ENCODE measurements at regions not wholly inside any gene's neighbourhood (a gene's known extent, or its start where the extent isn't known, plus 50 kb on each side); places are given as distances from the start of the nearest gene placed in this dataset.

GRCh38 chr21:23624281-23624680, 1983.0 kb downstream of the MRPL39 start:
- no peak for DNase-seq (ENCODE audit: low read depth)
- in situ Hi-C loops (cut with HindIII; ENCODE audit: low sequenced_read_pairs): no loop called here
- TF ChIP-seq CTCF (IDR thresholded peaks at IDR 0.05; ENCODE audit: low read depth, low read length, missing control alignments): no peak
- H3K4me3 ChIP-seq (ENCODE audit: low read depth, low read length): no peak overlapping the region

DNA sequence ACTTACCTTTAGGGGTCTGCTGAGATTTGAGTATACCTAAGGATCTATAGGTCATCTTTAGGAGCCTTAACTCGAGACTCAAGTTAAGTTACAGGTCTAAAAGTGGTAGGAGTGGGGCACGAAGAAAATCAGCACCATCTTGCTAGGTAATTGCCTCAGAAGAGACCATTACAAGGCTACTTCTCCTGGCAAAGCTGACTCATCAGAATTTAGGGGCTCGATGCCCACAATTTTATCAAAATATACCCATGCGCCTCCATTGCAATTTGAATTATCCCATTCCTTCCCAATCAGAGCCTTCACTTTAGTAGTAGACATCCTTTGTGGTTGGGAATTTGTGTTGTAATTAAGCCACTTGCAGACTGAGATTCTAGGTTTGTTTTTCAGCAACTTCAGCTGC, 1994.3 kb downstream of the MRPL39 start:
- TF ChIP-seq CTCF (IDR thresholded peaks at IDR 0.05; ENCODE audit: low read depth, low read length, missing control alignments): no peak
- DNase-seq (ENCODE audit: low read depth): no peak
- in situ Hi-C loops (cut with HindIII; ENCODE audit: low sequenced_read_pairs): no loop called here
- no peak overlapping the region for H3K4me3 ChIP-seq (ENCODE audit: low read depth, low read length)

- in situ Hi-C loops (cut with HindIII; ENCODE audit: low sequenced_read_pairs): no loop called here
- H3K4me3 ChIP-seq (ENCODE audit: low read depth, low read length): no peak overlapping the region
- TF ChIP-seq CTCF (IDR thresholded peaks at IDR 0.05; ENCODE audit: low read depth, low read length, missing control alignments): no peak
Measured at GRCh38 chr21:23612210-23612609, 1995.1 kb downstream of the MRPL39 start.

GRCh38 chr21:23607782-23608431, 1999.4 kb downstream of the MRPL39 start:
- no peak overlapping the region for H3K4me3 ChIP-seq (ENCODE audit: low read depth, low read length)
- no peak for DNase-seq (ENCODE audit: low read depth)
- in situ Hi-C loops (cut with HindIII; ENCODE audit: low sequenced_read_pairs): no loop called here
- TF ChIP-seq CTCF (IDR thresholded peaks at IDR 0.05; ENCODE audit: low read depth, low read length, missing control alignments): no peak

More at GRCh38 chr21:23612210-23612609, 1995.1 kb downstream of the MRPL39 start:
- DNase-seq (ENCODE audit: low read depth): no peak

DNA sequence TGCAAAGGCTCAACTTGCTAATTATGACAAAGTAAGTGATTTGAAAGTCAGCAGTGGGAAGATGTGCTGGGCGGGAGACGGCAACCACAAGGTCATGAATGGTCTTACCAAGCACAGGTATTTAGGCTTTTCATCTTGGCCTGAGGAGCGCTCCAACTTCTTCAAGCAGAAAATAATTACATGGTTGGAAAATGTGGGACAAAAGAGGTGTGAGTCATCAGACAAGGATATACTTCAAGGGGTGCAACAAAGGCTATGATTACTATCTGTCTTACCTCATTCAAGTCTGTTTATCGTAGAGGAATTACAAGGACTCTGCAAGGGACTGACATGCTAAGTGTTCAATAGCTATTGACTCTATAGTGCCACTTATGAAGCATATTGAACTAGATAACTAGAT, 2005.7 kb downstream of the MRPL39 start:
- DNase-seq (ENCODE audit: low read depth): no peak
- TF ChIP-seq CTCF (IDR thresholded peaks at IDR 0.05; ENCODE audit: low read depth, low read length, missing control alignments): no peak
- no peak overlapping the region for H3K4me3 ChIP-seq (ENCODE audit: low read depth, low read length)
- in situ Hi-C loops (cut with HindIII; ENCODE audit: low sequenced_read_pairs): no loop called here

DNA sequence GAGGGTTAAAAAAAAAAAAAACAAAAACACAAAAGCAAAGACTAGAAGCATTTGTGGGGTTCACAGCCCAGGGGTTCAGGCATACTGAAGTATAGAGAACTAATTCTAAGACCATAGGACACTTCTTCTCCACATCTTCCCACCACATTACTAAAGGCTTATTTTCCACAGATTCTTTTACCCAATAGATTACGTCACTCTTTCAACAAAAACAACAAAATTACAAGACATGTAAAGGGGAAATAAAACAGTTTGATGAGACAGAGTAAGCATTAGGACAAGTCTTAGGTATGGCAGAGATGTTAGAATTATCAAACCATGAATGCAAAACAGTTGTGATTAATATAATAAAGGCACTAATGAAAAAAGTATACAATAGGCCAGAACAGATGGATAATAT, 2013.7 kb downstream of the MRPL39 start:
- H3K4me3 ChIP-seq (ENCODE audit: low read depth, low read length): no peak overlapping the region
- in situ Hi-C loops (cut with HindIII; ENCODE audit: low sequenced_read_pairs): no loop called here
- no peak for DNase-seq (ENCODE audit: low read depth)
- no peak for TF ChIP-seq CTCF (IDR thresholded peaks at IDR 0.05; ENCODE audit: low read depth, low read length, missing control alignments)
